Fibroblast of lung (primary cell): ENCODE measurements at regions not wholly inside any gene's neighbourhood (a gene's known extent, or its start where the extent isn't known, plus 50 kb on each side); places are given as distances from the start of the nearest gene placed in this dataset.

ENCODE experiments used
- DNase-seq, 2 donors: peaks; one replicate each; pipeline versions ENCODE4 v3.0.0 to v3.0.0-alpha.2; 2010; ENCODE audit warnings: low read depth in 2 of 2
- H2AFZ ChIP-seq: 2 replicates; pipeline ENCODE4 v1.5.1; 2012; ENCODE audit warnings: low read length, control low read depth, inconsistent platforms
- H3K27ac ChIP-seq: 2 replicates; pipeline ENCODE4 v1.5.1; 2011; ENCODE audit warnings: low read length, control low read depth; ENCODE audit not compliant: insufficient read depth
- H3K27me3 ChIP-seq: 2 replicates; pipeline ENCODE4 v1.5.1; 2011; ENCODE audit warnings: mild to moderate bottlenecking, low read length; ENCODE audit not compliant: control insufficient read depth, insufficient read depth
- H3K36me3 ChIP-seq: 2 replicates; pipeline ENCODE4 v1.5.1; 2011; ENCODE audit warnings: low read length; ENCODE audit not compliant: control insufficient read depth, insufficient read depth
- H3K4me1 ChIP-seq: 2 replicates; pipeline ENCODE4 v1.5.1; 2011; ENCODE audit warnings: low read length; ENCODE audit not compliant: control insufficient read depth, insufficient read depth; ENCODE audit errors: extremely low read depth
- H3K4me2 ChIP-seq: 2 replicates; pipeline ENCODE4 v1.5.1; 2011; ENCODE audit warnings: low read length, control low read depth; ENCODE audit not compliant: insufficient read depth; ENCODE audit errors: extremely low read depth
- H3K4me3 ChIP-seq, 4 experiments: fragments of 200-600 bp in 1 of 4; sonication (generic) in 1 of 4; replicated peaks in 1 of 4; 2 replicates each; pipeline ENCODE4 v1.5.1; 2011 to 2016; ENCODE audit warnings: low read length in 4 of 4, low read depth in 3 of 4, mild to moderate bottlenecking in 3 of 4, control low read depth in 2 of 4, inconsistent platforms in 1 of 4, mixed read lengths in 1 of 4; ENCODE audit not compliant: insufficient read depth in 1 of 4; ENCODE audit errors: control extremely low read depth in 1 of 4
- H3K79me2 ChIP-seq: 2 replicates; pipeline ENCODE4 v1.5.1; 2012; ENCODE audit warnings: mild to moderate bottlenecking, low read length, inconsistent platforms; ENCODE audit not compliant: control insufficient read depth, insufficient read depth
- H3K9ac ChIP-seq: 2 replicates; pipeline ENCODE4 v1.5.1; 2011; ENCODE audit warnings: mild to moderate bottlenecking, low read length, control low read depth; ENCODE audit not compliant: insufficient read depth
- H3K9me3 ChIP-seq: 2 replicates; pipeline ENCODE4 v1.5.1; 2012; ENCODE audit warnings: low read depth, low read length; ENCODE audit not compliant: control insufficient read depth, insufficient read depth
- H4K20me1 ChIP-seq: 2 replicates; pipeline ENCODE4 v1.5.1; 2011; ENCODE audit warnings: low read length; ENCODE audit not compliant: control insufficient read depth, insufficient read depth; ENCODE audit errors: extremely low read depth
- CTCF ChIP-seq, 2 donors: IDR thresholded peaks in 1 of 2; conservative IDR thresholded peaks in 1 of 2; 1 replicate in 1 of 2; 2 replicates in 1 of 2; pipeline ENCODE4 v1.5.1; 2011 to 2012; ENCODE audit warnings: low read length in 2 of 2, control low read depth in 1 of 2, inconsistent platforms in 1 of 2, low read depth in 1 of 2, mild to moderate bottlenecking in 1 of 2
- EZH2 ChIP-seq: IDR thresholded peaks from 2 replicates; pipeline ENCODE4 v1.5.1; 2012; ENCODE audit warnings: low read length, control low read depth, mild to moderate bottlenecking; ENCODE audit errors: missing control alignments

GRCh38 chr12:78584695-78585094, 279.9 kb upstream of the SYT1 start:
- peak; percentile 11 to 16 for DNase-seq
- Histone ChIP-seq H4K20me1 (no peaks in the 10 kb centered on the region), H3K27me3 (no peaks in the 10 kb centered on the region), H3K79me2 (no peaks in the 10 kb centered on the region), H3K27ac (no peak overlapping the region), H3K4me2 (no peak overlapping the region), H3K9ac (no peak overlapping the region), H3K36me3 (no peaks in the 10 kb centered on the region), H3K9me3 (no peaks in the 10 kb centered on the region), H3K4me3 (no peak overlapping the region), H3K4me1 (no peaks in the 10 kb centered on the region), H2AFZ (no peak overlapping the region)
- TF ChIP-seq CTCF (conservative IDR thresholded peaks at IDR 0.05 in 1 of 2, IDR thresholded peaks at IDR 0.05 in 1 of 2; ENCODE audit: low read depth in 1 of 2, low read length in 2 of 2): peak; percentile 12 to 14
- TF ChIP-seq EZH2: no peak

- H3K4me2 ChIP-seq: no peak overlapping the region
- H3K36me3 ChIP-seq: no peaks in the 10 kb centered on the region
- no peaks in the 10 kb centered on the region for H3K9me3 ChIP-seq
- TF ChIP-seq EZH2 (no peak), CTCF (conservative IDR thresholded peaks at IDR 0.05 in 1 of 2, IDR thresholded peaks at IDR 0.05 in 1 of 2; ENCODE audit: low read depth in 1 of 2, low read length in 2 of 2) (no peak)
- H3K4me1 ChIP-seq: no peaks in the 10 kb centered on the region
- no peak overlapping the region for H3K27ac ChIP-seq
- H3K4me3 ChIP-seq: no peak overlapping the region
- no peaks in the 10 kb centered on the region for H3K27me3 ChIP-seq
- H3K9ac ChIP-seq: no peak overlapping the region
- DNase-seq: peak in 1 of 2 donors; percentile 14
- H2AFZ ChIP-seq: no peak overlapping the region
- H3K79me2 ChIP-seq: no peaks in the 10 kb centered on the region
- no peaks in the 10 kb centered on the region for H4K20me1 ChIP-seq
These were observed 279.4 kb upstream of the SYT1 start for GRCh38 chr12:78585132-78585531.

DNA sequence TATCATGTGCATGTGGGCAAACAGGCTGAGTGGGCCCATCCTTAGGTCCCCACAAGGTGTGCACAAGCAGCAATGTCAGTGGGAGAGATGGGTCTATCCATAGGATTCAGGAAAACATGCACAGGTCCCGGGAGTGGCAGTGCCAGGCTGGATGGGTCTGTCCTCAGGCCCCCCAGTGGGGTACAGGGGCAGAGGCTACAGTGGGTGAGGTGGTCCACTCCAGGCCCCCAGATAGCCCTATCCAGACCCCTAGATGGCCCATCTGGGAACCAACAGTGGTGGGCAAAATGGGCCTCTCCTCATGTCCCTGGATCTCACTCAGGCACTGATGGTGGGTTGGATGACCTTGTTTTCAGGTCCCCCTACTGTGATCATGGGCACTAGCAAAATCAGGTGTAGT, 277.8 kb upstream of the SYT1 start:
- Histone ChIP-seq H3K27me3 (no peaks in the 10 kb centered on the region), H3K79me2 (no peaks in the 10 kb centered on the region), H3K9me3 (no peaks in the 10 kb centered on the region), H3K9ac (no peak overlapping the region), H3K36me3 (no peaks in the 10 kb centered on the region), H3K4me2 (no peak overlapping the region), H3K27ac (no peak overlapping the region), H3K4me3 (no peak overlapping the region), H4K20me1 (no peaks in the 10 kb centered on the region), H2AFZ (no peak overlapping the region), H3K4me1 (no peaks in the 10 kb centered on the region)
- no peak for DNase-seq
- TF ChIP-seq EZH2 (no peak), CTCF (conservative IDR thresholded peaks at IDR 0.05 in 1 of 2, IDR thresholded peaks at IDR 0.05 in 1 of 2; ENCODE audit: low read depth in 1 of 2, low read length in 2 of 2) (no peak)
